PC-9 (cell line): ENCODE measurements at regions not wholly inside any gene's neighbourhood (a gene's known extent, or its start where the extent isn't known, plus 50 kb on each side); places are given as distances from the start of the nearest gene placed in this dataset.

Experiments
- BruUV-seq: library from RNA; stranded (reverse); fragments of 400-500 nt; replicated peaks from 2 replicates; lab custom pipeline; 2021; lab: Mats Ljungman, UMichigan
- CTCF ChIA-PET: fragments of 300-600 bp; sonication (Branson Sonifier 250); formaldehyde crosslinking; loops from one replicate; lab custom pipeline; 2022; ENCODE audit warnings: antibody characterized with exemption; lab: Charles Lee
- POLR2A ChIA-PET: fragments of 300-600 bp; sonication (Branson Sonifier 250); formaldehyde crosslinking; loops from one replicate; lab custom pipeline; 2022; ENCODE audit warnings: antibody characterized with exemption; ENCODE audit not compliant: unreplicated experiment; lab: Charles Lee
- DNase-seq, 2 experiments: peaks; one replicate each; pipeline versions ENCODE4 v3.0.0 to v3.0.0-alpha.2; 2015 to 2022; ENCODE audit warnings: mixed read lengths in 1 of 2
- H2AFZ ChIP-seq: fragments of 200-600 bp; sonication (generic); 2 replicates; pipeline ENCODE4 v1.8.1; 2017; ENCODE audit warnings: antibody characterized with exemption
- H3F3A ChIP-seq: fragments of 200-600 bp; sonication (generic); 2 replicates; pipeline ENCODE4 v1.8.1; 2017; ENCODE audit warnings: antibody characterized with exemption, mild to moderate bottlenecking, low read depth; ENCODE audit not compliant: insufficient read depth
- H3K27ac ChIP-seq: fragments of 200-600 bp; sonication (generic); 2 replicates; pipeline ENCODE4 v1.6.1; 2016; ENCODE audit warnings: mixed run types
- H3K27me3 ChIP-seq: fragments of 200-600 bp; sonication (generic); 2 replicates; pipeline ENCODE4 v1.6.1; 2016; ENCODE audit warnings: low read depth, mixed run types; ENCODE audit not compliant: insufficient read depth
- H3K36me3 ChIP-seq: fragments of 200-600 bp; sonication (generic); 2 replicates; pipeline ENCODE4 v1.6.1; 2016; ENCODE audit warnings: low read depth, mixed run types
- H3K4me1 ChIP-seq: fragments of 200-600 bp; sonication (generic); replicated peaks from 2 replicates; pipeline ENCODE4 v1.6.1; 2016; ENCODE audit warnings: mixed run types; ENCODE audit not compliant: insufficient read depth
- H3K4me2 ChIP-seq: fragments of 200-600 bp; sonication (generic); 2 replicates; pipeline ENCODE4 v1.6.1; 2017; ENCODE audit warnings: mixed run types
- H3K4me3 ChIP-seq: fragments of 200-600 bp; sonication (generic); 2 replicates; pipeline ENCODE4 v1.6.1; 2016; ENCODE audit warnings: mixed run types
- H3K79me2 ChIP-seq: fragments of 200-600 bp; sonication (generic); 2 replicates; pipeline ENCODE4 v1.6.1; 2017; ENCODE audit warnings: low read depth, mixed run types
- H3K9me2 ChIP-seq: fragments of 200-600 bp; sonication (generic); 2 replicates; pipeline ENCODE4 v1.8.1; 2017; ENCODE audit warnings: mild to moderate bottlenecking; ENCODE audit not compliant: insufficient read depth
- H3K9me3 ChIP-seq: fragments of 200-600 bp; sonication (generic); 2 replicates; pipeline ENCODE4 v1.8.1; 2016; ENCODE audit warnings: low read depth; ENCODE audit not compliant: insufficient read depth
- H4K20me1 ChIP-seq: fragments of 200-600 bp; sonication (generic); 2 replicates; pipeline ENCODE4 v1.8.1; 2017; ENCODE audit not compliant: insufficient read depth
- EZH2 ChIP-seq: fragments of 200-600 bp; sonication (generic); IDR thresholded peaks from 2 replicates; pipeline ENCODE4 v1.8.0; 2017; ENCODE audit warnings: antibody characterized with exemption, low read depth
- intact Hi-C: fragments of 100-400 bp; cut with micrococcal nuclease; formaldehyde crosslinking; loops from one replicate; pipeline ENCODE4 v1.10.0; 2022; ENCODE audit not compliant: unreplicated experiment
- TF ChIP-seq, protein P1 (sequence below): fragments of 200-600 bp; sonication (generic); conservative IDR thresholded peaks from 2 replicates; pipeline ENCODE4 v1.6.1; 2017; ENCODE audit warnings: mixed run types, antibody characterized with exemption, mild to moderate bottlenecking, moderate library complexity

DNA sequence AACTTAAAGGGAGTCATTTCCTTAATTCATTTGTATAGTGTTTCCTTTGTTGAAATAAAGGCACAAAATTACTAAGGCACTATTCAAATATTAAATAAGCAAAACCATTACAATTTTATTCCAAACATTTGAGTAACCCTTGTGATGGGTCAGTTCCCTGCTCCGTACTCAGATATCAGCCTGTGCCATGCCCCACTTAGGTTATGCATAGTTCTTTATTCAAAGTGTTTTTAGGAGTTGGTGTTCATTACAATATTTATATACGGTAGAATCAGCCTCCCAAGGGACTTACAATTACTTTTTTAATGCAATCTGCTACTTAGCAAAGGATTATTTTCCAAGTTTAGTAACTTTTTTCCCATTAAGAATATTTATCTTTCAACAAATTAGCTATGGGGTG is 119.3 kb upstream of the SEMA3D start:
- Histone ChIP-seq H3K4me1 (no peaks in the 10 kb centered on the region), H4K20me1 (no peaks in the 10 kb centered on the region), H3K36me3 (no peaks in the 10 kb centered on the region), H3F3A (no peaks in the 10 kb centered on the region), H3K79me2 (no peaks in the 10 kb centered on the region), H3K9me3 (no peaks in the 10 kb centered on the region), H3K27ac (no peak overlapping the region), H2AFZ (peak overlapping the region; percentile 58; the same call in 1 of the 2 replicates), H3K27me3 (no peaks in the 10 kb centered on the region), H3K4me2 (no peak overlapping the region), H3K4me3 (no peak overlapping the region), H3K9me2 (no peaks in the 10 kb centered on the region)
- no TSS peak for BruUV-seq
- ChIA-PET CTCF (no interaction called here), POLR2A (no interaction called here)
- TF ChIP-seq, protein P1, sequence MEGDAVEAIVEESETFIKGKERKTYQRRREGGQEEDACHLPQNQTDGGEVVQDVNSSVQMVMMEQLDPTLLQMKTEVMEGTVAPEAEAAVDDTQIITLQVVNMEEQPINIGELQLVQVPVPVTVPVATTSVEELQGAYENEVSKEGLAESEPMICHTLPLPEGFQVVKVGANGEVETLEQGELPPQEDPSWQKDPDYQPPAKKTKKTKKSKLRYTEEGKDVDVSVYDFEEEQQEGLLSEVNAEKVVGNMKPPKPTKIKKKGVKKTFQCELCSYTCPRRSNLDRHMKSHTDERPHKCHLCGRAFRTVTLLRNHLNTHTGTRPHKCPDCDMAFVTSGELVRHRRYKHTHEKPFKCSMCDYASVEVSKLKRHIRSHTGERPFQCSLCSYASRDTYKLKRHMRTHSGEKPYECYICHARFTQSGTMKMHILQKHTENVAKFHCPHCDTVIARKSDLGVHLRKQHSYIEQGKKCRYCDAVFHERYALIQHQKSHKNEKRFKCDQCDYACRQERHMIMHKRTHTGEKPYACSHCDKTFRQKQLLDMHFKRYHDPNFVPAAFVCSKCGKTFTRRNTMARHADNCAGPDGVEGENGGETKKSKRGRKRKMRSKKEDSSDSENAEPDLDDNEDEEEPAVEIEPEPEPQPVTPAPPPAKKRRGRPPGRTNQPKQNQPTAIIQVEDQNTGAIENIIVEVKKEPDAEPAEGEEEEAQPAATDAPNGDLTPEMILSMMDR = no peak
- TF ChIP-seq EZH2 = no peak
- DNase-seq = no peak
- intact Hi-C loops = no loop called here

DNA sequence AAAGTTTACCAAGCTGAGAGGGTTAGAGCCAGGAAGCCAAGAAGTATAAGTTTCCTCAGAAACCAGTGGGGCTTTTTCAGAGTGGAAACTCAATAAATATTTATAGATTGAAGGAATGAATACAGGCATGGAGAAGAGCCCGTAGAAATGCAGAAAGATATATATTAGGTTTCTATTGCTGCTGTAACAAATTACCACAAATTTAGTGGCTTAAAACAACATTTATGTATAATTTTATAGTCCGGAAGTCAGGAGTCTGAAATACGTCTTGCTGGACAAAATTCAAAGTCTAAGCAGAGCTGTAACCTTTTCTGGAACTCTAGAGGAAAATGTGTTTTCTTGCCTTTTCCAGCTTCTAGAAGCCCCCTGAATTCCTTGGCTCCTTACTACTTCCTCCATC is 107.3 kb upstream of the SEMA3D start:
- ChIA-PET CTCF (no interaction called here), POLR2A (no interaction called here)
- intact Hi-C loops = no loop called here
- H3K79me2 ChIP-seq = no peaks in the 10 kb centered on the region
- no peaks in the 10 kb centered on the region for H3K36me3 ChIP-seq
- no peaks in the 10 kb centered on the region for H3F3A ChIP-seq
- H3K4me2 ChIP-seq = no peak overlapping the region
- no peak overlapping the region for H2AFZ ChIP-seq
- no peaks in the 10 kb centered on the region for H3K9me3 ChIP-seq
- no peaks in the 10 kb centered on the region for H3K4me1 ChIP-seq
- no peak overlapping the region for H3K4me3 ChIP-seq
- DNase-seq = no peak
- H4K20me1 ChIP-seq = no peaks in the 10 kb centered on the region
- H3K27ac ChIP-seq = no peak overlapping the region
- no TSS peak for BruUV-seq
- H3K9me2 ChIP-seq = no peaks in the 10 kb centered on the region
- no peaks in the 10 kb centered on the region for H3K27me3 ChIP-seq
- TF ChIP-seq EZH2 = no peak
- TF ChIP-seq, protein P1 = no peak

DNA sequence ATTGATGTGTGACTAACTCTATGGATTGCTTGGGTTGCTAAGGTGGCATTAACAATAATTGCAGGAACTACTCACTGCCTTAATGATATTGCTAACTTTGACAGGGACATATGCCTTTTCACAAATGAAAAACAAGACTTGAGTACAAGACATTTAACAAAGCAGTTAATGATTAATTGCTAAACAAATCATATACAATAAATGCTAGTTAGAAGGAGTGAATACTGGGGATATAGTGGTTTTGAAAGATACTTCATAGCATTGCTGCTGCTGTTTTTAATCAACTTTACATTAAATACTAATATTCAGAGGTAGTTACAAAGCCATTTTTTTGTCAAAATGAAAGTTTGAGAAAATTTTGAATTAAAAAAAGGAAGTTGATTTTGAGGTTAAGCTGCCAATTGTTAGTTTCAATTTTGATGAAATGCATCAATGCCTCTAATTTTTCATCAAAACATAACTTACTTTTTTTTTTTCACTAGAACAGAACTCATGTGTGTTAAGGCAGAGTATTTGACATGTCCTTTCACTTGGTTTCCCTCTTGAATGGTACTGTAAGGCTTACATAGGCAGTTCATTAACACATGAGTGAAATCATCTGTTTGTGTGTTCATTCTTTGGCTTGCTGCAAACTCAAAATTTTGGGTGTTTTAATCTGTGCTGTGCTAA is 106.2 kb upstream of the SEMA3D start:
- no peak overlapping the region for H2AFZ ChIP-seq
- no peaks in the 10 kb centered on the region for H3F3A ChIP-seq
- BruUV-seq = no TSS peak
- H3K27ac ChIP-seq = no peak overlapping the region
- no peak overlapping the region for H3K4me2 ChIP-seq
- no peak for TF ChIP-seq EZH2
- TF ChIP-seq, protein P1 = no peak
- H3K79me2 ChIP-seq = no peaks in the 10 kb centered on the region
- DNase-seq = no peak
- no peaks in the 10 kb centered on the region for H3K4me1 ChIP-seq
- H3K4me3 ChIP-seq = no peak overlapping the region
- POLR2A ChIA-PET = no interaction called here
- H4K20me1 ChIP-seq = no peaks in the 10 kb centered on the region
- CTCF ChIA-PET = no interaction called here
- H3K27me3 ChIP-seq = no peaks in the 10 kb centered on the region
- H3K36me3 ChIP-seq = no peaks in the 10 kb centered on the region
- H3K9me3 ChIP-seq = no peaks in the 10 kb centered on the region
- intact Hi-C loops = no loop called here
- H3K9me2 ChIP-seq = no peaks in the 10 kb centered on the region
